NCI-H2081 (cell line): ENCODE measurements at regions not wholly inside any gene's neighbourhood (a gene's known extent, or its start where the extent isn't known, plus 50 kb on each side); places are given as distances from the start of the nearest gene placed in this dataset.

Source experiments
- DNase-seq, 2 experiments: peaks; one replicate each; lab custom pipeline; 2025; lab: John Stamatoyannopoulos, UW

GRCh38 chr16:48829336-48830310 is 219.6 kb upstream of the N4BP1 start:
- no peak for DNase-seq

- DNase-seq: no peak
These were observed 214.3 kb upstream of the N4BP1 start for GRCh38 chr16:48824271-48824670.

- DNase-seq: no peak
These were observed 212.5 kb upstream of the N4BP1 start for GRCh38 chr16:48822431-48822830.

- no peak for DNase-seq
These were observed 210.4 kb upstream of the N4BP1 start for GRCh38 chr16:48820379-48820778.

- DNase-seq: no peak
These were observed 208.3 kb upstream of the N4BP1 start for GRCh38 chr16:48818257-48818656.

- no peak for DNase-seq
These were observed 207.1 kb upstream of the N4BP1 start for GRCh38 chr16:48817032-48817431.

GRCh38 chr16:48816393-48816792 is 206.4 kb upstream of the N4BP1 start:
- no peak for DNase-seq

GRCh38 chr16:48814994-48815393 is 205.0 kb upstream of the N4BP1 start:
- no peak for DNase-seq

- DNase-seq: no peak
These were observed 203.5 kb upstream of the N4BP1 start for GRCh38 chr16:48813485-48813884.

- DNase-seq: no peak
These were observed 202.9 kb upstream of the N4BP1 start for GRCh38 chr16:48812856-48813255.

GRCh38 chr16:48811478-48811877 is 201.5 kb upstream of the N4BP1 start:
- no peak for DNase-seq

GRCh38 chr16:48810803-48811453 is 200.9 kb upstream of the N4BP1 start:
- no peak for DNase-seq

- no peak for DNase-seq
These were observed 200.4 kb upstream of the N4BP1 start for GRCh38 chr16:48810436-48810802.

GRCh38 chr16:48790151-48790550 is 180.2 kb upstream of the N4BP1 start:
- DNase-seq: no peak

- DNase-seq: no peak
These were observed 178.5 kb upstream of the N4BP1 start for GRCh38 chr16:48788475-48788874.

GRCh38 chr16:48745541-48745940 is 135.6 kb upstream of the N4BP1 start:
- no peak for DNase-seq

- no peak for DNase-seq
These were observed 131.0 kb upstream of the N4BP1 start for GRCh38 chr16:48740964-48741363.

GRCh38 chr16:48734220-48734619 is 124.2 kb upstream of the N4BP1 start:
- DNase-seq: no peak

- no peak for DNase-seq
These were observed 94.7 kb upstream of the N4BP1 start for GRCh38 chr16:48704710-48705109.

- DNase-seq: peak; percentile 37 to 40
These were observed 77.5 kb upstream of the N4BP1 start for GRCh38 chr16:48687421-48688038.

GRCh38 chr16:48684148-48684547 is 74.2 kb upstream of the N4BP1 start:
- no peak for DNase-seq

- DNase-seq: no peak
These were observed 73.0 kb upstream of the N4BP1 start for GRCh38 chr16:48682971-48683370.

GRCh38 chr16:48681520-48681919 is 71.5 kb upstream of the N4BP1 start:
- no peak for DNase-seq
